Liver (tissue), 7 donors: ENCODE measurements at regions not wholly inside any gene's neighbourhood (a gene's known extent, or its start where the extent isn't known, plus 50 kb on each side); places are given as distances from the start of the nearest gene placed in this dataset.
"Not testable (repeated sequence)": the region's sequence is repeated elsewhere in the genome, so short reads cannot be mapped to it uniquely, and the experiment has no call there.

Experiments used
- DNase-seq: peaks from one replicate; pipeline ENCODE4 v3.0.0-alpha.2; 2017; ENCODE audit warnings: low spot score
- H3K27ac ChIP-seq, 2 donors: one replicate each; pipeline ENCODE4 v1.7.0; 2013; ENCODE audit warnings: inconsistent platforms in 2 of 2, low read length in 2 of 2, control low read depth in 1 of 2, low read depth in 1 of 2, mild to moderate bottlenecking in 1 of 2
- H3K27me3 ChIP-seq, 4 donors: one replicate each; pipeline versions ENCODE4 v1.6.1 to v1.7.0; 2013; ENCODE audit warnings: low read length in 3 of 4, inconsistent platforms in 1 of 4, mild to moderate bottlenecking in 1 of 4, moderate library complexity in 1 of 4; ENCODE audit not compliant: control insufficient read depth in 4 of 4, insufficient read depth in 4 of 4
- H3K36me3 ChIP-seq, 4 donors: one replicate each; pipeline versions ENCODE4 v1.6.1 to v1.7.0; 2013; ENCODE audit warnings: low read length in 3 of 4, mild to moderate bottlenecking in 3 of 4, low read depth in 1 of 4, moderate library complexity in 1 of 4; ENCODE audit not compliant: control insufficient read depth in 4 of 4, insufficient read depth in 3 of 4
- H3K4me1 ChIP-seq, 4 donors: one replicate each; pipeline versions ENCODE4 v1.6.1 to v1.7.0; 2013; ENCODE audit warnings: low read length in 3 of 4, mild to moderate bottlenecking in 3 of 4, moderate library complexity in 1 of 4; ENCODE audit not compliant: control insufficient read depth in 4 of 4, insufficient read depth in 4 of 4
- H3K4me3 ChIP-seq, 3 donors: one replicate each; pipeline versions ENCODE4 v1.6.1 to v1.7.0; 2013; ENCODE audit warnings: low read length in 3 of 3, control low read depth in 1 of 3, low read depth in 1 of 3, mild to moderate bottlenecking in 1 of 3
- H3K9ac ChIP-seq, 2 donors: one replicate each; pipeline ENCODE4 v1.7.0; 2013; ENCODE audit warnings: low read length in 2 of 2, mild to moderate bottlenecking in 2 of 2, moderate library complexity in 2 of 2, control low read depth in 1 of 2, low read depth in 1 of 2
- H3K9me3 ChIP-seq, 4 donors: one replicate each; pipeline versions ENCODE4 v1.6.1 to v1.7.0; 2013; ENCODE audit warnings: low read length in 3 of 4; ENCODE audit not compliant: control insufficient read depth in 4 of 4
- NR2F2 ChIP-seq: IDR thresholded peaks from 2 replicates; pipeline ENCODE4 v1.6.1; 2016; ENCODE audit warnings: antibody characterized with exemption
- WGBS: extraction: QIAGEN DNeasy Blood & Tissue Kit; methylation state at CpG from one replicate; pipeline ENCODE4 v1.1.7; 2013; 5-methylcytosine and 5-hydroxymethylcytosine counted together
- donor health status: healthy.
- donor health status: healthy.
- donor health status: healthy.
- donor health status: healthy.

DNA sequence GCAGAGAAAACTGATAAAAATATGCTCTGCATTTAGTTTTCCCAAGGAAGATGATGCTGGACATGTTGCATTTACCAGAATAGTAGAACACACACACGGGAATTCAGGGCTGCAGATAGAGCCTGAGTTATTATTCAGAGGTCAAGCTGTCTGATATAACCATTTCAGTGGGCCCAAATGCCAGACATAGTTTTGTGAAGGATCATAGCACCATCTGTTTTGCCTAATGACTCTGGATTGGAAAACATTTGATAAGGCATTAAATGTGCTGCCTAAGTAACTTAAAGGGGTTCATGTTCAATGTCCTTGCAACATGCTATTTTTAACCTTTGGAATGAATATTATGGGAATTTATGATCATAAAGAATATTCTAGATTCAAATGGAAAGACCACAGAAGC lies 666.2 kb downstream of the PRIM2 start:
- H3K9ac ChIP-seq, H3K4me3 ChIP-seq, H3K27ac ChIP-seq, H3K27me3 ChIP-seq, H3K4me1 ChIP-seq, H3K9me3 ChIP-seq, H3K36me3 ChIP-seq, DNase-seq: not testable (repeated sequence)
- 40% methylated on average over 1 of the region's 1 CpG for WGBS
- peak; percentile 19 for TF ChIP-seq NR2F2

DNA sequence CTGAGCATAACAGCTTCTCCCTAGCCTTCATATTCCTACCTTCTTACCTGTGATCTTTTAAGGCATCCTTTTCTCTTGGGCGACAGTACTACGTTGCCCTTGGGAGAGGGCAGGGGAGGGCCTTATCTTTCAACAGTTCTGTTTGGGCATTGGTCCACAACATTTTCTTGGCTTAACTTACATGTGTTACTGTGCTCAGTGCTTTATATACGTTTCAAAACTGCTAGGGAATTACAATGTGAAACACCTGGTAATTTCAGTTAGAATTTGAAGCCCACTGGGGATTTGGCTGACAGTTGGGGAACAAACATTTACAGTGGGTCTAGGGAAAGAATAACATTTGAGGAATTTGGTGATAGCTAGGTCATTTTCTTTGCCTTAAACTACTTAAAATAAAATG lies 667.1 kb downstream of the PRIM2 start:
- not testable (repeated sequence) for H3K27ac ChIP-seq

DNA sequence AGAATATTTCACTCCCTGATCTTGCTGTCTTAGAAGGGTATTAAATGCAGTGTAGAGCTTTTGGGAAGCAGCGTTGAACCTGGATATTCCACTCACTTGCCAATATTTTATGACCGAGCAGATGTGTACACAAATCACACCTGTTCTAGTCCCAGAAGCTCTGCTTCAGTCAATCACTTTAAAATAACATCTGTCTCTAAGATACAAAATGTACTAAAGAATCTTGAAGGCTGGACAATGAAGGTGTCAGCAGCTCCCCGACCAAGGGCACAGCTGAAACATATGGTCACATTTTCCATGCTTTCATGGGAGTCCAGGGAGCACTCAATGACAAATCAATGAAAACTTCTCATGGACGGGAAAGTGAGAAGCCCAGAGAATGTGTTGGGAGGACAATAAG lies 668.3 kb downstream of the PRIM2 start:
- 62% methylated on average over 4 of the region's 4 CpGs for WGBS
- DNase-seq, H3K9ac ChIP-seq, H3K4me1 ChIP-seq, H3K27ac ChIP-seq, H3K27me3 ChIP-seq, H3K4me3 ChIP-seq, H3K9me3 ChIP-seq, H3K36me3 ChIP-seq: not testable (repeated sequence)

More for the DNA sequence above, 667.1 kb downstream of the PRIM2 start:
- H3K27me3 ChIP-seq, H3K4me1 ChIP-seq, DNase-seq, H3K9ac ChIP-seq, H3K36me3 ChIP-seq, H3K9me3 ChIP-seq, H3K4me3 ChIP-seq: not testable (repeated sequence)
- 59% methylated on average over 3 of the region's 3 CpGs for WGBS

DNA sequence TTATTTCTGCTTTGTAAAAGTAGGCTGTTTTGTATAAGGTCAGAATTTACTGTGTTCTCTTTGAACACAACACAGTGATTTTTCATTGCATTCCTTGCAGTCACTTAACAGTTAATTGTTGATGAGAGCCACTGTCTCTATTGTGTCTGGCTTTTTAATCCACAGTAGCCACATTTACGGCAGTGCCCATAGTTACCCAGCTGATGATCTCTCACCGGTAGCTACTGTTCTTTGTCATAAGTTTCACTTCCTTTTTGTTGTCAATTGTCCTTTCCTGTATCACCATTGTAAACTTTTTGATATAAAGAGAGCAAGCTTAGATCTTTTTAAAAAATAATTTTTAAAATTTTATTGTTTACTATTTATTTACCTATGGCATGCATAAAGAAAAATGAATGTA lies 669.2 kb downstream of the PRIM2 start:
- H3K4me1 ChIP-seq, DNase-seq, H3K9ac ChIP-seq, H3K27me3 ChIP-seq, H3K9me3 ChIP-seq, H3K4me3 ChIP-seq, H3K36me3 ChIP-seq, H3K27ac ChIP-seq: not testable (repeated sequence)
- WGBS = 41% methylated on average over 2 of the region's 2 CpGs

DNA sequence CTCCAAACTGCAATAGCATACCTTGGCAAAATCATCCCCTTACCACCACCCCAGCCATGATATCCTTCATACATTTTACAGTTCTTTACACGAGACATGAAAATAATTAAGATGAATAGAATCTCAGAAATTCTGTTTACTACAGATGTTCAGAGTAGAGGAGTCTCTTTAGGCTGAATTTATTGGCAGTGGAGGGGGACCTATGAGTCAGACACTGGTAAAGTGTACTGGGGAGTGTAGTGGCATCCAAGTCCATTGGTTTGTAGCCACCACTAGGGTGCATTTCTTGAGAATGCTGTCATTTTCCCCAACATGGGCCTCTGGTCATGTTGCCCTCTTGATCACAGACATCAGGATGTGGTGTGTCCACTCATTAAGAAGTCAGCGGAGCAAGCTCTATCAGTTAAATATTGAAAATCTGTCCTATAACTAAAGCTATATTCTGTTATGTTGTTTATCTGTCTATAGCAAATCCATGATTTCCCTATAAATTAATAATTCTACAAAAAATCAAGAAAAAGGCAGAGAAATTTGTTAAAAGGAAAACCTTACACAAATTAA lies 672.2 kb downstream of the PRIM2 start:
- H3K4me3 ChIP-seq, H3K9ac ChIP-seq, H3K36me3 ChIP-seq, H3K4me1 ChIP-seq, H3K9me3 ChIP-seq, H3K27ac ChIP-seq, H3K27me3 ChIP-seq, DNase-seq: not testable (repeated sequence)
- 62% methylated on average over 2 of the region's 2 CpGs for WGBS

DNA sequence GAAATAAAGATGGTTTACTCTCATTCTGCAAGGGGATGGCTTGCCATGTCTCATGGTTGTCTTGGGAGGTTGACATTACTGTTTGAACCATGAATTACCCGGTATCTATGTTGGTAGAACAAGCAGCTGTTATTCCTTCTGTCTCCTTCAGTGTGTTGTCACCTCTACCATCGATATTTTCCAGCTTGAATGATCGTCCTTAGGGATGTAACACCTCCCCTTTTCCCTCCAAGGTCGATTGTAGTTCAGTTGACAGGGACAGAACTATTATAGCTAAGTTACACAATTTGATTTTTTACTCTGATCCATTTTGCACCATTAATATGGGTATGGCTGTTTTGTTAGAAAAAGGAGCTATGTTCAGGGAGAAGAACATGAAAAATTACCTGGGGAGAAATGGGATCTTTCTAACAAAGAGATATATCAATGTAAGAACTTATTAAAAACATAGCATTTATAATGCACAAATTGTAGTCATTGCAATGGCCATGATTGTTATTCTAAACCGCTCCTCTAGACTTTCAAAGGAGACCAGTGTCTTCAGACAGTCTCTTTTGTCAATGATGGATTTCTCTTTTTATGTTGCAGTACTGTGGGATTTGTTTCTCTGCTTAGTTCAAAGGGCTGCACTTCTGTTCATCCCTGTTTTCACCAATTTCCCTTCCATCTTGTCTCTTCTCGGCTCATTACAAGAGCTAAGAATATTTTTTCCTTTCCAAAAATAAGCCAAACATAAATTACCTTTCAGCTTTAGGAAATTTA lies 681.6 kb downstream of the PRIM2 start:
- not testable (repeated sequence) for H3K9me3 ChIP-seq, DNase-seq, H3K36me3 ChIP-seq, H3K4me3 ChIP-seq, H3K27ac ChIP-seq, H3K27me3 ChIP-seq, H3K4me1 ChIP-seq, H3K9ac ChIP-seq
- 58% methylated on average over 6 of the region's 6 CpGs for WGBS

DNA sequence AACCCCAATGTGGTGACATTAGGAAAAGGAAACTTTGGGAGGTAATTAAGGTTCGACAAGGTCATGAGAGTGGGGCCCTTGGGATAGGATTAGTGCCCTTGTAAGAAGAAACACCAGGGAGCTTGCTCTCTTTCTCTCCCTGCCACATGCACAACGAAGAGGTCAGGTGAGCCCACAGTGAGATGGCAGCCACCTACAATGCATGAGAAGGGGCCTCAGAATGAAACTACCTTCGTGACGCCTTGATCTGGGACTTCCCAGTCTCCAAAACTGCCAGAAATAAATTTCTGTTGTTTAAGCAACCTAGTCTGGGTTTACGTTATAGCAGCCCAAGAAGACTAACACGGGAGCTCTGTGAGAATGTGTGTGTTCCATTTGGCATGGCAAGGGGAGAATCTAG lies 682.8 kb downstream of the PRIM2 start:
- WGBS = 69% methylated on average over 5 of the region's 6 CpGs
- not testable (repeated sequence) for H3K9ac ChIP-seq, H3K4me1 ChIP-seq, H3K4me3 ChIP-seq, H3K9me3 ChIP-seq, H3K27me3 ChIP-seq, H3K36me3 ChIP-seq, H3K27ac ChIP-seq, DNase-seq
